B cell (primary cell): ENCODE measurements at regions not wholly inside any gene's neighbourhood (a gene's known extent, or its start where the extent isn't known, plus 50 kb on each side); places are given as distances from the start of the nearest gene placed in this dataset.

ENCODE experiments used
- ATAC-seq: fragments of 200-7000 bp; cut with Tn5 transposase; one replicate; pipeline ENCODE4 v1.10.0; 2021; ENCODE audit warnings: low read depth, mild to moderate bottlenecking, moderate number of reproducible peaks, moderate library complexity
- CTCF ChIA-PET: fragments of 350-600 bp; sonication (Branson Sonifier 250); formaldehyde crosslinking; loops from one replicate; lab custom pipeline; 2021; ENCODE audit warnings: antibody characterized with exemption, inconsistent platforms; lab: Charles Lee
- POLR2A ChIA-PET: fragments of 350-600 bp; sonication (Branson Sonifier 250); formaldehyde crosslinking; loops from one replicate; lab custom pipeline; 2021; ENCODE audit warnings: antibody characterized with exemption; lab: Charles Lee
- DNase-seq: peaks from one replicate; pipeline ENCODE4 v3.0.0; 2013
- H2AFZ ChIP-seq: 2 replicates; pipeline ENCODE4 v1.6.1; 2012; ENCODE audit warnings: mild to moderate bottlenecking, low read depth, low read length; ENCODE audit not compliant: insufficient read depth, poor library complexity, severe bottlenecking
- H3K27ac ChIP-seq, 2 donors: 1 replicate in 1 of 2; 2 replicates in 1 of 2; pipeline ENCODE4 v1.5.1; 2012 to 2013; ENCODE audit warnings: low read length in 2 of 2, mild to moderate bottlenecking in 2 of 2, moderate library complexity in 1 of 2
- H3K27me3 ChIP-seq, 4 experiments: fragments of 200-600 bp in 1 of 4; sonication (generic) in 1 of 4; replicated peaks in 1 of 4; 1 replicate in 2 of 4; 2 replicates in 2 of 4; pipeline versions ENCODE4 v1.6.1 to v1.7.0; 2013 to 2016; ENCODE audit warnings: low read length in 3 of 4, mild to moderate bottlenecking in 2 of 4, mixed read lengths in 1 of 4, moderate library complexity in 1 of 4; ENCODE audit not compliant: insufficient read depth in 4 of 4, control insufficient read depth in 3 of 4; ENCODE audit errors: control extremely low read depth in 1 of 4
- H3K36me3 ChIP-seq, 2 experiments: replicated peaks in 1 of 2; 1 replicate in 1 of 2; 2 replicates in 1 of 2; pipeline versions ENCODE4 v1.6.1 to v1.7.1; 2013; ENCODE audit warnings: low read length in 1 of 2; ENCODE audit not compliant: insufficient read depth in 2 of 2, control insufficient read depth in 1 of 2; ENCODE audit errors: control extremely low read depth in 1 of 2, extremely low read depth in 1 of 2
- H3K4me1 ChIP-seq, 2 donors: fragments of 200-600 bp in 1 of 2; sonication (generic) in 1 of 2; 1 replicate in 1 of 2; 2 replicates in 1 of 2; pipeline versions ENCODE4 v1.5.1 to v1.6.1; 2013 to 2017; ENCODE audit warnings: low read length in 2 of 2; ENCODE audit not compliant: control insufficient read depth in 2 of 2, insufficient read depth in 2 of 2
- H3K4me2 ChIP-seq: replicated peaks from 2 replicates; pipeline ENCODE3; 2012; ENCODE audit warnings: mild to moderate bottlenecking, low read depth, low read length; ENCODE audit not compliant: poor library complexity, severe bottlenecking
- H3K4me3 ChIP-seq, 5 experiments: fragments of 200-600 bp in 1 of 5; sonication (generic) in 1 of 5; 1 replicate in 3 of 5; 2 replicates in 2 of 5; pipeline versions ENCODE4 v1.5.1 to v1.7.0; 2011 to 2016; ENCODE audit warnings: low read length in 4 of 5, mild to moderate bottlenecking in 4 of 5, low read depth in 2 of 5, control low read depth in 1 of 5, moderate library complexity in 1 of 5; ENCODE audit not compliant: insufficient read depth in 1 of 5; ENCODE audit errors: control extremely low read depth in 1 of 5, extremely low read depth in 1 of 5
- H3K79me2 ChIP-seq: fragments of 200-600 bp; sonication (generic); one replicate; pipeline ENCODE4 v1.6.0; 2016; ENCODE audit warnings: low read length; ENCODE audit not compliant: control insufficient read depth, insufficient read depth
- H3K9ac ChIP-seq: fragments of 200-600 bp; sonication (generic); 2 replicates; pipeline ENCODE4 v1.6.1; 2017; ENCODE audit warnings: mild to moderate bottlenecking, low read length, moderate library complexity
- H3K9me3 ChIP-seq, 3 donors: one replicate each; pipeline versions ENCODE4 v1.6.1 to v1.7.1; 2013; ENCODE audit warnings: low read length in 2 of 3; ENCODE audit not compliant: control insufficient read depth in 2 of 3, insufficient read depth in 1 of 3; ENCODE audit errors: control extremely low read depth in 1 of 3
- H4K20me1 ChIP-seq: 2 replicates; pipeline ENCODE4 v1.6.0; 2012; ENCODE audit warnings: mild to moderate bottlenecking, low read length; ENCODE audit not compliant: insufficient read depth, control insufficient read depth, poor library complexity, severe bottlenecking
- H3K27ac Mint-ChIP-seq: one replicate; pipeline ENCODE4 v1.8.0; 2021; ENCODE audit warnings: mixed read lengths
- H3K27me3 Mint-ChIP-seq: one replicate; pipeline ENCODE4 v1.8.0; 2021; ENCODE audit warnings: mixed read lengths
- H3K4me1 Mint-ChIP-seq: one replicate; pipeline ENCODE4 v1.8.0; 2021; ENCODE audit warnings: mixed read lengths
- H3K4me3 Mint-ChIP-seq: one replicate; pipeline ENCODE4 v1.8.0; 2021; ENCODE audit warnings: mixed read lengths
- H3K9me3 Mint-ChIP-seq: one replicate; pipeline ENCODE4 v1.8.0; 2022; ENCODE audit warnings: mixed read lengths; ENCODE audit not compliant: insufficient read depth
- CTCF ChIP-seq: fragments of 200-600 bp; IDR thresholded peaks from one replicate; pipeline ENCODE4 v1.8.0; 2022; ENCODE audit warnings: antibody characterized with exemption, mild to moderate bottlenecking
- EZH2 ChIP-seq: IDR thresholded peaks from 2 replicates; pipeline ENCODE4 v1.6.1; 2012; ENCODE audit warnings: borderline replicate concordance, low read depth, mild to moderate bottlenecking, moderate library complexity, low read length; ENCODE audit not compliant: insufficient read depth, poor library complexity, severe bottlenecking
- WGBS: methylation state at CpG from one replicate; pipeline ENCODE4 v1.1.5; 2013; ENCODE audit warnings: missing lambda C conversion rate; ENCODE audit not compliant: insufficient coverage; 5-methylcytosine and 5-hydroxymethylcytosine counted together
- intact Hi-C: fragments of 100-400 bp; cut with micrococcal nuclease; formaldehyde crosslinking; loops from one replicate; pipeline ENCODE4 v1.10.0; 2022

DNA sequence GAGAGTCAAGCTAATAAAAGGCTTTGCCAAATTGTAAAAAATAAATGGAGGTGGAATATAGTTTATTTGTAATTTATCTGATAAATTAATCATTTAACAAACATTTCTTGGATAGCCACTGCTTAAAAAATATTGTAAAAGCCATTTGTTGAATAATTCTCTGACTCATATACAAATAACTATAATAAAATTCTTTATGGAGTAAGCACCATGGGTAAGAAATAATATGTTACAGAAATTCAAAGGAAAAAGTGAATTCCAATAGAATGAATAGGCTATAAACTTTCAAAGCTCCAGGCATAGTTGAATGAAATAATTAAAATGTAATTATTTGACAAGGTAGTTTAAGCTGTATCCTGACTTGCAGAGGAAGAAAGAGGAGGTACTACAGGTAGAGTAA lies 291.4 kb upstream of the TMEM229A start:
- H3K27me3 ChIP-seq, result no peaks in the 10 kb centered on the region
- ATAC-seq, result no peak
- no peaks in the 10 kb centered on the region for H3K4me1 ChIP-seq
- Mint-ChIP-seq H3K4me3 (no peak overlapping the region), H3K27ac (no peak overlapping the region), H3K27me3 (no peaks in the 10 kb centered on the region), H3K4me1 (no peaks in the 10 kb centered on the region), H3K9me3 (no peaks in the 10 kb centered on the region)
- no peaks in the 10 kb centered on the region for H4K20me1 ChIP-seq
- no peak overlapping the region for H2AFZ ChIP-seq
- no peaks in the 10 kb centered on the region for H3K36me3 ChIP-seq
- DNase-seq, result no peak
- H3K27ac ChIP-seq, result no peak overlapping the region
- CTCF ChIA-PET, result no interaction called here
- H3K4me3 ChIP-seq, result no peak overlapping the region
- TF ChIP-seq CTCF (no peak), EZH2 (no peak)
- no peak overlapping the region for H3K9ac ChIP-seq
- H3K79me2 ChIP-seq, result no peaks in the 10 kb centered on the region
- intact Hi-C loops, result no loop called here
- POLR2A ChIA-PET, result no interaction called here
- H3K9me3 ChIP-seq, result no peaks in the 10 kb centered on the region
- no peak overlapping the region for H3K4me2 ChIP-seq

GRCh38 chr7:124323597-124323996 lies 290.7 kb upstream of the TMEM229A start:
- H3K4me3 Mint-ChIP-seq, result no peak overlapping the region
- H3K4me1 ChIP-seq, result no peaks in the 10 kb centered on the region
- H2AFZ ChIP-seq, result no peak overlapping the region
- no peaks in the 10 kb centered on the region for H3K9me3 Mint-ChIP-seq
- H4K20me1 ChIP-seq, result no peaks in the 10 kb centered on the region
- no peak overlapping the region for H3K9ac ChIP-seq
- POLR2A ChIA-PET, result no interaction called here
- H3K79me2 ChIP-seq, result no peaks in the 10 kb centered on the region
- WGBS, result no CpG with 5 or more reads among the region's 1 CpG
- no peak overlapping the region for H3K27ac ChIP-seq
- no peaks in the 10 kb centered on the region for H3K27me3 ChIP-seq
- no peak overlapping the region for H3K4me3 ChIP-seq
- ATAC-seq, result no peak
- intact Hi-C loops, result no loop called here
- no peak for DNase-seq
- no peaks in the 10 kb centered on the region for H3K4me1 Mint-ChIP-seq
- no peaks in the 10 kb centered on the region for H3K9me3 ChIP-seq
- CTCF ChIA-PET, result no interaction called here
- no peak overlapping the region for H3K4me2 ChIP-seq
- no peak overlapping the region for H3K27ac Mint-ChIP-seq
- no peaks in the 10 kb centered on the region for H3K27me3 Mint-ChIP-seq
- TF ChIP-seq EZH2, result no peak
- TF ChIP-seq CTCF, result no peak
- no peaks in the 10 kb centered on the region for H3K36me3 ChIP-seq
